ENCODE measurements at regions not wholly inside any gene's neighbourhood (a gene's known extent, or its start where the extent isn't known, plus 50 kb on each side); places are given as distances from the start of the nearest gene placed in this dataset.
"Not testable (repeated sequence)": the region's sequence is repeated elsewhere in the genome, so short reads cannot be mapped to it uniquely, and the experiment has no call there.

GRCh38 chr9:120338340-120338739 lies 241.6 kb downstream of the CDK5RAP2 start:
- no peak for DNase-seq (ENCODE audit: low spot score)

GRCh38 chr9:120337131-120337530 lies 242.8 kb downstream of the CDK5RAP2 start:
- DNase-seq (ENCODE audit: low spot score): no peak

- no peak for DNase-seq (ENCODE audit: low spot score)
Measured at GRCh38 chr9:120336753-120337090, 243.2 kb downstream of the CDK5RAP2 start.

GRCh38 chr9:120336021-120336752 lies 243.8 kb downstream of the CDK5RAP2 start:
- DNase-seq (ENCODE audit: low spot score): no peak

- no peak for DNase-seq (ENCODE audit: low spot score)
Measured at GRCh38 chr9:120331913-120332312, 248.1 kb downstream of the CDK5RAP2 start.

GRCh38 chr9:120330031-120330430 lies 249.9 kb downstream of the CDK5RAP2 start:
- no peak for DNase-seq (ENCODE audit: low spot score)

GRCh38 chr9:120327322-120327721 lies 252.6 kb downstream of the CDK5RAP2 start:
- DNase-seq (ENCODE audit: low spot score): no peak

GRCh38 chr9:120326049-120326693 lies 253.8 kb downstream of the CDK5RAP2 start:
- no peak for DNase-seq (ENCODE audit: low spot score)

- no peak for DNase-seq (ENCODE audit: low spot score)
Measured at GRCh38 chr9:120324996-120325642, 254.8 kb downstream of the CDK5RAP2 start.

GRCh38 chr9:120324461-120324860 lies 255.5 kb downstream of the CDK5RAP2 start:
- DNase-seq (ENCODE audit: low spot score): no peak

- no peak for DNase-seq (ENCODE audit: low spot score)
Measured at GRCh38 chr9:120323125-120323524, 256.8 kb downstream of the CDK5RAP2 start.

GRCh38 chr9:120319452-120319851 lies 260.5 kb downstream of the CDK5RAP2 start:
- no peak for DNase-seq (ENCODE audit: low spot score)

- no peak for DNase-seq (ENCODE audit: low spot score)
Measured at GRCh38 chr9:120315154-120315553, 264.8 kb downstream of the CDK5RAP2 start.

GRCh38 chr9:120312031-120312430 lies 267.9 kb downstream of the CDK5RAP2 start:
- DNase-seq (ENCODE audit: low spot score): no peak

- no peak for DNase-seq (ENCODE audit: low spot score)
Measured at GRCh38 chr9:120310035-120310434, 269.9 kb downstream of the CDK5RAP2 start.

GRCh38 chr9:120308495-120308894 lies 271.5 kb downstream of the CDK5RAP2 start:
- no peak for DNase-seq (ENCODE audit: low spot score)

- no peak for DNase-seq (ENCODE audit: low spot score)
Measured at GRCh38 chr9:120307599-120307998, 272.4 kb downstream of the CDK5RAP2 start.

GRCh38 chr9:120306561-120306960 lies 273.4 kb downstream of the CDK5RAP2 start:
- no peak for DNase-seq (ENCODE audit: low spot score)

GRCh38 chr9:120306088-120306487 lies 273.9 kb downstream of the CDK5RAP2 start:
- DNase-seq (ENCODE audit: low spot score): no peak

GRCh38 chr9:120304896-120305295 lies 275.1 kb downstream of the CDK5RAP2 start:
- not testable (repeated sequence) for DNase-seq (ENCODE audit: low spot score)

GRCh38 chr9:120303519-120303918 lies 276.4 kb downstream of the CDK5RAP2 start:
- DNase-seq (ENCODE audit: low spot score): no peak

- no peak for DNase-seq (ENCODE audit: low spot score)
Measured at GRCh38 chr9:120299785-120300184, 280.2 kb downstream of the CDK5RAP2 start.

GRCh38 chr9:120294003-120294402 lies 286.0 kb downstream of the CDK5RAP2 start:
- no peak for DNase-seq (ENCODE audit: low spot score)
